H9 (cell line): ENCODE measurements at regions not wholly inside any gene's neighbourhood (a gene's known extent, or its start where the extent isn't known, plus 50 kb on each side); places are given as distances from the start of the nearest gene placed in this dataset.

Experiments used
- DNase-seq: peaks from one replicate; pipeline ENCODE4 v3.0.0-alpha.2; 2017
- H2AFZ ChIP-seq: one replicate; pipeline ENCODE4 v1.6.1; 2013; ENCODE audit warnings: mild to moderate bottlenecking, low read length, control low read depth, moderate library complexity
- H2AK5ac ChIP-seq: 2 replicates; pipeline ENCODE4 v1.6.1; 2013; ENCODE audit warnings: low read length, control low read depth, mixed read lengths; ENCODE audit not compliant: insufficient read length
- H2BK120ac ChIP-seq: one replicate; pipeline ENCODE4 v1.6.1; 2013; ENCODE audit warnings: low read depth, mild to moderate bottlenecking, low read length, control low read depth, inconsistent platforms; ENCODE audit not compliant: poor library complexity, severe bottlenecking
- H2BK12ac ChIP-seq: 2 replicates; pipeline ENCODE4 v1.6.1; 2013; ENCODE audit warnings: low read length, control low read depth, mixed read lengths, low read depth; ENCODE audit not compliant: insufficient read length
- H2BK15ac ChIP-seq: 2 replicates; pipeline ENCODE4 v1.6.1; 2013; ENCODE audit warnings: low read depth, low read length, control low read depth
- H2BK20ac ChIP-seq: one replicate; pipeline ENCODE4 v1.6.1; 2013; ENCODE audit warnings: low read depth, mild to moderate bottlenecking, low read length, control low read depth, inconsistent platforms; ENCODE audit not compliant: poor library complexity, severe bottlenecking
- H2BK5ac ChIP-seq: 2 replicates; pipeline ENCODE4 v1.6.1; 2013; ENCODE audit warnings: low read length, control low read depth, mixed read lengths; ENCODE audit not compliant: insufficient read length
- H3K14ac ChIP-seq: 2 replicates; pipeline ENCODE4 v1.6.1; 2013; ENCODE audit warnings: low read length, control low read depth; ENCODE audit not compliant: insufficient read depth
- H3K18ac ChIP-seq: 2 replicates; pipeline ENCODE4 v1.6.1; 2013; ENCODE audit warnings: low read depth, mild to moderate bottlenecking, mixed read lengths, low read length, control low read depth; ENCODE audit not compliant: insufficient read length
- H3K23ac ChIP-seq: 2 replicates; pipeline ENCODE4 v1.6.1; 2013; ENCODE audit warnings: low read length, control low read depth, mixed read lengths, low read depth; ENCODE audit not compliant: insufficient read length
- H3K23me2 ChIP-seq: 2 replicates; pipeline ENCODE4 v1.6.1; 2013; ENCODE audit warnings: low read depth, mild to moderate bottlenecking, mixed read lengths, low read length, control low read depth; ENCODE audit not compliant: insufficient read length, poor library complexity, severe bottlenecking
- H3K27ac ChIP-seq: 2 replicates; pipeline ENCODE4 v1.5.1; 2013; ENCODE audit warnings: low read length, control low read depth, mixed read lengths, low read depth; ENCODE audit not compliant: insufficient read length
- H3K27me3 ChIP-seq: 2 replicates; pipeline ENCODE4 v1.6.1; 2013; ENCODE audit warnings: low read length, control low read depth, inconsistent platforms; ENCODE audit not compliant: insufficient read depth
- H3K4ac ChIP-seq: 2 replicates; pipeline ENCODE4 v1.6.1; 2013; ENCODE audit warnings: low read depth, mild to moderate bottlenecking, control low read depth, inconsistent platforms, low read length, moderate library complexity
- H3K4me1 ChIP-seq: 2 replicates; pipeline ENCODE4 v1.6.1; 2013; ENCODE audit warnings: low read length, control low read depth, inconsistent platforms; ENCODE audit not compliant: insufficient read depth
- H3K4me2 ChIP-seq: 2 replicates; pipeline ENCODE4 v1.6.1; 2013; ENCODE audit warnings: low read length, control low read depth, mixed read lengths; ENCODE audit not compliant: insufficient read length, insufficient read depth
- H3K56ac ChIP-seq: 2 replicates; pipeline ENCODE4 v1.6.1; 2013; ENCODE audit warnings: low read depth, mild to moderate bottlenecking, mixed read lengths, low read length, control low read depth; ENCODE audit not compliant: insufficient read length
- H3K79me1 ChIP-seq: 2 replicates; pipeline ENCODE4 v1.6.1; 2013; ENCODE audit warnings: low read depth, mild to moderate bottlenecking, moderate library complexity, low read length, control low read depth, inconsistent platforms; ENCODE audit not compliant: insufficient read depth, poor library complexity, severe bottlenecking
- H3K79me2 ChIP-seq: 2 replicates; pipeline ENCODE4 v1.6.1; 2013; ENCODE audit warnings: low read length, control low read depth, inconsistent platforms; ENCODE audit not compliant: insufficient read depth
- H3K9ac ChIP-seq: 2 replicates; pipeline ENCODE4 v1.6.1; 2013; ENCODE audit warnings: low read length, control low read depth, mixed read lengths; ENCODE audit not compliant: insufficient read length; ENCODE audit errors: extremely low read depth
- H3K9me3 ChIP-seq: one replicate; pipeline ENCODE4 v1.6.1; 2013; ENCODE audit warnings: low read depth, low read length, inconsistent platforms; ENCODE audit not compliant: control insufficient read depth
- H3T11ph ChIP-seq: one replicate; pipeline ENCODE4 v1.6.1; 2013; ENCODE audit warnings: mild to moderate bottlenecking, low read length, control low read depth, inconsistent platforms
- H4K20me1 ChIP-seq: one replicate; pipeline ENCODE4 v1.6.1; 2013; ENCODE audit not compliant: control insufficient read depth, insufficient read length, insufficient read depth
- H4K5ac ChIP-seq: 2 replicates; pipeline ENCODE4 v1.6.1; 2013; ENCODE audit warnings: low read depth, mild to moderate bottlenecking, mixed read lengths, low read length, control low read depth; ENCODE audit not compliant: insufficient read length
- H4K8ac ChIP-seq: replicated peaks from 2 replicates; pipeline ENCODE4 v1.6.1; 2013; ENCODE audit warnings: low read length, control low read depth, mixed read lengths, low read depth; ENCODE audit not compliant: insufficient read length
- H4K91ac ChIP-seq: 2 replicates; pipeline ENCODE4 v1.6.1; 2013; ENCODE audit warnings: low read depth, mild to moderate bottlenecking, moderate library complexity, mixed read lengths, low read length, control low read depth; ENCODE audit not compliant: insufficient read length
- H3K27ac Mint-ChIP-seq, 3 experiments: 2 replicates in 2 of 3; 3 replicates in 1 of 3; pipeline ENCODE4 v1.8.0; 2020 to 2021; ENCODE audit warnings: mixed read lengths in 3 of 3, mild to moderate bottlenecking in 1 of 3, moderate library complexity in 1 of 3
- H3K27me3 Mint-ChIP-seq: 2 replicates; pipeline ENCODE4 v1.8.0; 2021; ENCODE audit warnings: low read depth, mild to moderate bottlenecking, moderate library complexity, mixed read lengths
- H3K36me3 Mint-ChIP-seq, 3 experiments: 2 replicates in 2 of 3; 3 replicates in 1 of 3; pipeline ENCODE4 v1.8.0; 2020 to 2021; ENCODE audit warnings: low read depth in 3 of 3, mixed read lengths in 3 of 3; ENCODE audit not compliant: insufficient read depth in 1 of 3
- H3K4me1 Mint-ChIP-seq, 2 experiments: 2 replicates each; pipeline ENCODE4 v1.8.0; 2020; ENCODE audit warnings: mixed read lengths in 2 of 2
- H3K4me3 Mint-ChIP-seq, 2 experiments: 2 replicates in 1 of 2; 3 replicates in 1 of 2; pipeline ENCODE4 v1.8.0; 2020 to 2021; ENCODE audit warnings: mild to moderate bottlenecking in 2 of 2, mixed read lengths in 2 of 2, moderate library complexity in 1 of 2
- H3K9me3 Mint-ChIP-seq, 2 experiments: 2 replicates in 1 of 2; 3 replicates in 1 of 2; pipeline ENCODE4 v1.8.0; 2020; ENCODE audit warnings: mild to moderate bottlenecking in 2 of 2, mixed read lengths in 2 of 2, moderate library complexity in 1 of 2
- WGBS: extraction: QIAGEN DNeasy Blood & Tissue Kit; methylation state at CpG from one replicate; pipeline ENCODE4 v1.1.7; 2013; ENCODE audit warnings: missing lambda C conversion rate, low lambda C conversion rate, mixed read lengths; ENCODE audit not compliant: insufficient read length; ENCODE audit errors: extremely low coverage; 5-methylcytosine and 5-hydroxymethylcytosine counted together
- TF ChIP-seq, protein P1 (sequence below): fragments of 200-600 bp; sonication (generic); conservative IDR thresholded peaks from 3 replicates; pipeline ENCODE4 v1.8.0; 2021; ENCODE audit warnings: antibody characterized with exemption, mild to moderate bottlenecking

DNA sequence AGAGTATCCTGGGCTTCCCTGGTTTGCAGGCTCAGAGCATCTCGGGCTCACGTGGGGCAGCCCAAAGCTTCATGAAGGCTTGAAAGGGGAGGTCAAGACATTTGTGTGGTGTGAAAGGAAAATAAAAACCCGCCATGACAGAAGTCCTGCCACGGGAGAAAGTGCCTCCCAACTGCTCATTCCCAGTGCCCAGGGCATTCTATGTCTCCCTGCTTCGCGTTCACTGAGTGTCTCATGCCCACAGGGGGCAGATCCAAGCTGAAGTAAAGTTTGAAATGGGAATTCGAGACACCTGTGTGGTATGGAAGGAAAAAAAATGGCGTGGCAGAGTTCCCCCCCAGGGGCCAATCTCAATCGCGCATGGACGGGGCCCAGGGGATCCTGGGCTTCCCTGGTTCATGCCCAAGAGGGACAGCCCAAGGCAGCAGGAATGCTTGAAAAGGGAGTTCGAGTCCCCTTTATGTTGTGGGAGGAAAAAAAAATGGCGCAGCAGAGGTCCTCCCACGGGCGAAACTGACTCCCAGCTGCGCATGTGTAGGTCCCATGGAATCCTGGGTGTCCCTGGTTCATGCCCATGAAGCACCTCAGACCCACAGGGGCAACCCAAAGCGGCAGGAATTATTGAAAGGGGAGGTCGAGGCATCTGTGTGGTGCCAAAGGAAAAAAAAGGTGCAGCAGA, 576.7 kb downstream of the ALG10 start:
- H3K4me1 ChIP-seq: no peaks in the 10 kb centered on the region
- no CpG with 5 or more reads among the region's 18 CpGs for WGBS
- peaks cover 91% of the 10 kb centered on the region for H3K9me3 ChIP-seq
- Mint-ChIP-seq H3K27me3 (peaks cover 9% of the 10 kb centered on the region), H3K4me1 (no peaks in the 10 kb centered on the region), H3K9me3 (peaks cover 100% of the 10 kb centered on the region in 2 experiments), H3K36me3 (peaks cover 6 to 43% (median 28%) of the 10 kb centered on the region in 3 experiments), H3K27ac (no peak overlapping the region), H3K4me3 (no peak overlapping the region)
- H4K91ac ChIP-seq: no peak overlapping the region
- H3K79me1 ChIP-seq: no peaks in the 10 kb centered on the region
- no peak overlapping the region for H3K14ac ChIP-seq
- no peak overlapping the region for H2BK15ac ChIP-seq
- no peak overlapping the region for H2AK5ac ChIP-seq
- no peaks in the 10 kb centered on the region for H3K79me2 ChIP-seq
- H3K56ac ChIP-seq: no peak overlapping the region
- no peak overlapping the region for H3K23ac ChIP-seq
- TF ChIP-seq, protein P1, sequence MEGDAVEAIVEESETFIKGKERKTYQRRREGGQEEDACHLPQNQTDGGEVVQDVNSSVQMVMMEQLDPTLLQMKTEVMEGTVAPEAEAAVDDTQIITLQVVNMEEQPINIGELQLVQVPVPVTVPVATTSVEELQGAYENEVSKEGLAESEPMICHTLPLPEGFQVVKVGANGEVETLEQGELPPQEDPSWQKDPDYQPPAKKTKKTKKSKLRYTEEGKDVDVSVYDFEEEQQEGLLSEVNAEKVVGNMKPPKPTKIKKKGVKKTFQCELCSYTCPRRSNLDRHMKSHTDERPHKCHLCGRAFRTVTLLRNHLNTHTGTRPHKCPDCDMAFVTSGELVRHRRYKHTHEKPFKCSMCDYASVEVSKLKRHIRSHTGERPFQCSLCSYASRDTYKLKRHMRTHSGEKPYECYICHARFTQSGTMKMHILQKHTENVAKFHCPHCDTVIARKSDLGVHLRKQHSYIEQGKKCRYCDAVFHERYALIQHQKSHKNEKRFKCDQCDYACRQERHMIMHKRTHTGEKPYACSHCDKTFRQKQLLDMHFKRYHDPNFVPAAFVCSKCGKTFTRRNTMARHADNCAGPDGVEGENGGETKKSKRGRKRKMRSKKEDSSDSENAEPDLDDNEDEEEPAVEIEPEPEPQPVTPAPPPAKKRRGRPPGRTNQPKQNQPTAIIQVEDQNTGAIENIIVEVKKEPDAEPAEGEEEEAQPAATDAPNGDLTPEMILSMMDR: no peak
- no peak overlapping the region for H3K4me2 ChIP-seq
- H3T11ph ChIP-seq: no peak overlapping the region
- H4K8ac ChIP-seq: no peak overlapping the region
- no peak overlapping the region for H3K9ac ChIP-seq
- H3K4ac ChIP-seq: no peak overlapping the region
- H2BK20ac ChIP-seq: no peak overlapping the region
- H2AFZ ChIP-seq: no peak overlapping the region
- H3K23me2 ChIP-seq: no peaks in the 10 kb centered on the region
- no peak overlapping the region for H2BK5ac ChIP-seq
- H3K27ac ChIP-seq: no peak overlapping the region
- no peak for DNase-seq
- H2BK12ac ChIP-seq: no peak overlapping the region
- no peak overlapping the region for H3K18ac ChIP-seq
- no peak overlapping the region for H2BK120ac ChIP-seq
- no peaks in the 10 kb centered on the region for H3K27me3 ChIP-seq
- no peak overlapping the region for H4K5ac ChIP-seq
- H4K20me1 ChIP-seq: no peaks in the 10 kb centered on the region
